ENCODE measurements at regions not wholly inside any gene's neighbourhood (a gene's known extent, or its start where the extent isn't known, plus 50 kb on each side); places are given as distances from the start of the nearest gene placed in this dataset.

- TF ChIP-seq CTCF (IDR thresholded peaks at IDR 0.05; ENCODE audit: control insufficient read depth, extremely low read depth, insufficient read depth), result no peak
- H3K4me3 ChIP-seq (ENCODE audit: low read depth, low read length), result no peak overlapping the region
- DNase-seq (ENCODE audit: low read depth), result no peak
Observed at GRCh38 chr10:111146025-111146640, 69.3 kb downstream of the ADRA2A start.

GRCh38 chr10:111148025-111148424 is 71.2 kb downstream of the ADRA2A start:
- no peak for DNase-seq (ENCODE audit: low read depth)
- no peak overlapping the region for H3K4me3 ChIP-seq (ENCODE audit: low read depth, low read length)
- TF ChIP-seq CTCF (IDR thresholded peaks at IDR 0.05; ENCODE audit: control insufficient read depth, extremely low read depth, insufficient read depth), result no peak

- H3K4me3 ChIP-seq (ENCODE audit: low read depth, low read length), result no peak overlapping the region
- no peak for TF ChIP-seq CTCF (IDR thresholded peaks at IDR 0.05; ENCODE audit: control insufficient read depth, extremely low read depth, insufficient read depth)
- DNase-seq (ENCODE audit: low read depth), result no peak
Observed at GRCh38 chr10:111148440-111148839, 71.6 kb downstream of the ADRA2A start.

GRCh38 chr10:111150691-111151090 is 73.9 kb downstream of the ADRA2A start:
- DNase-seq (ENCODE audit: low read depth), result no peak
- no peak for TF ChIP-seq CTCF (IDR thresholded peaks at IDR 0.05; ENCODE audit: control insufficient read depth, extremely low read depth, insufficient read depth)

GRCh38 chr10:111151595-111152307 is 74.9 kb downstream of the ADRA2A start:
- H3K4me3 ChIP-seq (ENCODE audit: low read depth, low read length), result no peak overlapping the region
- TF ChIP-seq CTCF (IDR thresholded peaks at IDR 0.05; ENCODE audit: control insufficient read depth, extremely low read depth, insufficient read depth), result no peak
- DNase-seq (ENCODE audit: low read depth), result no peak

More at GRCh38 chr10:111150691-111151090, 73.9 kb downstream of the ADRA2A start:
- no peak overlapping the region for H3K4me3 ChIP-seq (ENCODE audit: low read depth, low read length)

GRCh38 chr10:111156754-111157153 is 79.9 kb downstream of the ADRA2A start:
- no peak for DNase-seq (ENCODE audit: low read depth)
- H3K4me3 ChIP-seq (ENCODE audit: low read depth, low read length), result no peak overlapping the region
- no peak for TF ChIP-seq CTCF (IDR thresholded peaks at IDR 0.05; ENCODE audit: control insufficient read depth, extremely low read depth, insufficient read depth)

Data from LNCaP clone FGC (cell line).